ENCODE measurements at regions not wholly inside any gene's neighbourhood (a gene's known extent, or its start where the extent isn't known, plus 50 kb on each side); places are given as distances from the start of the nearest gene placed in this dataset.

DNA sequence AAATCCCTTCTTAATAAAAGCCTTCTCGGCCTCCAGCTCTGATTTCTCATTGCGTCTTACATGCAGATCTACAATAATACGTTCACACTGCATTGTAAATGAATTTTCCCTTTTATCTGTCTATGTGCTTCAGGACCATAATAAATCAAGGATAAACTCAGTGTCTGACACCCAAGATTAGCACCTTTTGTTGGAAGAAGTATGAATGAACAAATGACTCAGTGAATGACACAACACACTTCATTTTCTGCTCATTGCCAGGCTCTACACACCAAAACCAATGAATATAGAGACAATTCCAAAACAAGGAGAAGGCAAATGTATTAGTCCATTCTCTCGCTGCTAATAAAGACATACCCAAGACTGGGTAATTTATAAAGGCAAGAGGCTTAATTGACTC lies 1224.4 kb downstream of the EFNB2 start:
- Histone ChIP-seq H3K18ac (ENCODE audit: low read depth, low read length) (no peak overlapping the region), H3K4ac (ENCODE audit: low read depth, low read length) (no peak overlapping the region), H3K4me1 (ENCODE audit: control insufficient read depth, insufficient read depth, low read length) (no peaks in the 10 kb centered on the region), H3K9me3 (ENCODE audit: control insufficient read depth, insufficient read depth, low read length) (no peaks in the 10 kb centered on the region), H3K23ac (ENCODE audit: low read depth, low read length) (no peak overlapping the region), H3K4me2 (ENCODE audit: low read depth, low read length) (no peak overlapping the region), H4K91ac (ENCODE audit: insufficient read depth, low read depth, low read length) (no peak overlapping the region), H4K8ac (ENCODE audit: low read depth in 2 of 2, low read length in 2 of 2) (no peak overlapping the region), H3K27ac (ENCODE audit: insufficient read depth, low read length) (no peak overlapping the region), H4K5ac (ENCODE audit: low read depth, low read length) (no peak overlapping the region), H2AFZ (replicated peaks; ENCODE audit: low read length, poor library complexity) (no peak overlapping the region), H2BK20ac (ENCODE audit: low read depth, low read length) (no peak overlapping the region), H4K20me1 (ENCODE audit: insufficient read depth, low read length) (no peaks in the 10 kb centered on the region), H2BK5ac (ENCODE audit: low read depth, low read length, poor library complexity, severe bottlenecking) (no peak overlapping the region), H3K9me1 (ENCODE audit: insufficient read depth, low read length) (no peaks in the 10 kb centered on the region), H3K4me3 (ENCODE audit: insufficient read depth, low read depth, low read length) (no peak overlapping the region), H2AK5ac (ENCODE audit: low read depth, low read length) (no peak overlapping the region), H3K9ac (ENCODE audit: low read depth, low read length) (no peak overlapping the region), H3K36me3 (ENCODE audit: control insufficient read depth, insufficient read depth, low read length) (no peaks in the 10 kb centered on the region), H2BK120ac (ENCODE audit: low read depth, low read length) (no peak overlapping the region), H2BK15ac (ENCODE audit: low read depth, low read length) (no peak overlapping the region), H3K56ac (ENCODE audit: extremely low read depth, insufficient read depth, low read length) (no peak overlapping the region), H2AK9ac (replicated peaks; ENCODE audit: low read depth, low read length, poor library complexity) (no peak overlapping the region), H3K14ac (replicated peaks; ENCODE audit: low read depth, low read length) (no peak overlapping the region), H3K27me3 (ENCODE audit: control insufficient read depth, insufficient read depth, low read length) (no peaks in the 10 kb centered on the region), H3K79me1 (ENCODE audit: low read depth in 1 of 2, low read length in 2 of 2) (no peaks in the 10 kb centered on the region)
- DNase-seq (no peak), ATAC-seq (ENCODE audit: low read depth) (no peak)
- ChIA-PET POLR2A (ENCODE audit: unreplicated experiment) (no interaction called here), CTCF (no interaction called here)
- WGBS, 2 experiments (ENCODE audit: extremely low coverage in 2 of 2, insufficient read length in 1 of 2) = 100% methylated on average over 1 of the region's 4 CpGs; no CpG with 5 or more reads in 1 of the 2 experiments
- BruUV-seq (replicated peaks) = no TSS peak
- in situ Hi-C loops (cut with MboI; ENCODE audit: low sequenced_read_pairs) (no loop called here), intact Hi-C loops (cut with micrococcal nuclease) (no loop called here), dilution Hi-C loops (cut with HindIII; ENCODE audit: low sequenced_read_pairs, unreplicated experiment) (no loop called here)
- TF ChIP-seq CEBPB (IDR thresholded peaks at IDR 0.05; ENCODE audit: low read depth, low read length) (no peak), MAFK (IDR thresholded peaks at IDR 0.05; ENCODE audit: low read depth, low read length) (no peak), SMC3 (IDR thresholded peaks at IDR 0.05; ENCODE audit: low read depth, low read length) (no peak), CHD1 (IDR thresholded peaks at IDR 0.05; ENCODE audit: low read depth, low read length) (no peak), RFX5 (IDR thresholded peaks at IDR 0.05; ENCODE audit: low read depth, low read length) (no peak), NFE2L2 (IDR thresholded peaks at IDR 0.05; ENCODE audit: low read depth, low read length) (no peak), RAD21 (IDR thresholded peaks at IDR 0.05; ENCODE audit: low read length) (no peak), MAZ (IDR thresholded peaks at IDR 0.05; ENCODE audit: borderline replicate concordance, low read depth, low read length) (no peak), FOS (IDR thresholded peaks at IDR 0.05; ENCODE audit: low read depth, low read length) (no peak), MXI1 (IDR thresholded peaks at IDR 0.05; ENCODE audit: borderline replicate concordance, low read depth, low read length) (no peak), RCOR1 (IDR thresholded peaks at IDR 0.05; ENCODE audit: insufficient replicate concordance, low read length) (no peak), POLR2A (IDR thresholded peaks at IDR 0.05; ENCODE audit: low read depth, low read length) (no peak), BHLHE40 (IDR thresholded peaks at IDR 0.05; ENCODE audit: low read depth, low read length) (no peak)
- TF ChIP-seq, protein P1, sequence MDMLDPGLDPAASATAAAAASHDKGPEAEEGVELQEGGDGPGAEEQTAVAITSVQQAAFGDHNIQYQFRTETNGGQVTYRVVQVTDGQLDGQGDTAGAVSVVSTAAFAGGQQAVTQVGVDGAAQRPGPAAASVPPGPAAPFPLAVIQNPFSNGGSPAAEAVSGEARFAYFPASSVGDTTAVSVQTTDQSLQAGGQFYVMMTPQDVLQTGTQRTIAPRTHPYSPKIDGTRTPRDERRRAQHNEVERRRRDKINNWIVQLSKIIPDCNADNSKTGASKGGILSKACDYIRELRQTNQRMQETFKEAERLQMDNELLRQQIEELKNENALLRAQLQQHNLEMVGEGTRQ (IDR thresholded peaks at IDR 0.05; ENCODE audit: low read depth, low read length) = no peak
- TF ChIP-seq, protein P2, sequence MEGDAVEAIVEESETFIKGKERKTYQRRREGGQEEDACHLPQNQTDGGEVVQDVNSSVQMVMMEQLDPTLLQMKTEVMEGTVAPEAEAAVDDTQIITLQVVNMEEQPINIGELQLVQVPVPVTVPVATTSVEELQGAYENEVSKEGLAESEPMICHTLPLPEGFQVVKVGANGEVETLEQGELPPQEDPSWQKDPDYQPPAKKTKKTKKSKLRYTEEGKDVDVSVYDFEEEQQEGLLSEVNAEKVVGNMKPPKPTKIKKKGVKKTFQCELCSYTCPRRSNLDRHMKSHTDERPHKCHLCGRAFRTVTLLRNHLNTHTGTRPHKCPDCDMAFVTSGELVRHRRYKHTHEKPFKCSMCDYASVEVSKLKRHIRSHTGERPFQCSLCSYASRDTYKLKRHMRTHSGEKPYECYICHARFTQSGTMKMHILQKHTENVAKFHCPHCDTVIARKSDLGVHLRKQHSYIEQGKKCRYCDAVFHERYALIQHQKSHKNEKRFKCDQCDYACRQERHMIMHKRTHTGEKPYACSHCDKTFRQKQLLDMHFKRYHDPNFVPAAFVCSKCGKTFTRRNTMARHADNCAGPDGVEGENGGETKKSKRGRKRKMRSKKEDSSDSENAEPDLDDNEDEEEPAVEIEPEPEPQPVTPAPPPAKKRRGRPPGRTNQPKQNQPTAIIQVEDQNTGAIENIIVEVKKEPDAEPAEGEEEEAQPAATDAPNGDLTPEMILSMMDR (conservative IDR thresholded peaks at IDR 0.05; ENCODE audit: low read depth, low read length) = no peak
- TF ChIP-seq, protein P3, sequence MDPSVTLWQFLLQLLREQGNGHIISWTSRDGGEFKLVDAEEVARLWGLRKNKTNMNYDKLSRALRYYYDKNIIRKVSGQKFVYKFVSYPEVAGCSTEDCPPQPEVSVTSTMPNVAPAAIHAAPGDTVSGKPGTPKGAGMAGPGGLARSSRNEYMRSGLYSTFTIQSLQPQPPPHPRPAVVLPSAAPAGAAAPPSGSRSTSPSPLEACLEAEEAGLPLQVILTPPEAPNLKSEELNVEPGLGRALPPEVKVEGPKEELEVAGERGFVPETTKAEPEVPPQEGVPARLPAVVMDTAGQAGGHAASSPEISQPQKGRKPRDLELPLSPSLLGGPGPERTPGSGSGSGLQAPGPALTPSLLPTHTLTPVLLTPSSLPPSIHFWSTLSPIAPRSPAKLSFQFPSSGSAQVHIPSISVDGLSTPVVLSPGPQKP (IDR thresholded peaks at IDR 0.05; ENCODE audit: borderline replicate concordance, low read depth, low read length) = no peak

All from IMR-90 (cell line).